AG04449 (cell line): ENCODE measurements at regions not wholly inside any gene's neighbourhood (a gene's known extent, or its start where the extent isn't known, plus 50 kb on each side); places are given as distances from the start of the nearest gene placed in this dataset.
A peak's percentile ranks its signal among the peaks of the same experiment; 100 is the strongest.

Experiments used
- CTCF ChIA-PET: fragments of 350-600 bp; formaldehyde crosslinking; extraction: SDS; loops from one replicate; lab custom pipeline; 2021; ENCODE audit warnings: antibody characterized with exemption; lab: Yijun Ruan, JAX
- POLR2A ChIA-PET: fragments of 400-600, 350-600 bp; formaldehyde crosslinking; extraction: SDS; loops from one replicate; lab custom pipeline; 2020; ENCODE audit warnings: antibody characterized with exemption, inconsistent platforms; lab: Yijun Ruan, JAX
- DNase-seq: peaks from one replicate; pipeline ENCODE4 v3.0.0-alpha.2; 2010; ENCODE audit warnings: low read depth, low spot score
- H3K4me3 ChIP-seq: 2 replicates; pipeline ENCODE4 v1.5.1; 2011; ENCODE audit warnings: low read depth, mild to moderate bottlenecking, control low read depth, low read length
- CTCF ChIP-seq: IDR thresholded peaks from one replicate; pipeline ENCODE4 v1.5.1; 2011; ENCODE audit warnings: mild to moderate bottlenecking, moderate library complexity, low read length, control low read depth, inconsistent platforms; ENCODE audit not compliant: insufficient read depth; ENCODE audit errors: missing control alignments

GRCh38 chr5:18370531-18370930, 736.3 kb downstream of the TAF11L14 start:
- no peak for DNase-seq
- ChIA-PET POLR2A (no interaction called here), CTCF (no interaction called here)
- H3K4me3 ChIP-seq = no peak overlapping the region
- no peak for TF ChIP-seq CTCF

- CTCF ChIA-PET = no interaction called here
- no peak overlapping the region for H3K4me3 ChIP-seq
- no peak for DNase-seq
- TF ChIP-seq CTCF = no peak
- POLR2A ChIA-PET = no interaction called here
Measured at GRCh38 chr5:18375641-18376040, 741.4 kb downstream of the TAF11L14 start.

GRCh38 chr5:18378066-18378465, 743.8 kb downstream of the TAF11L14 start:
- ChIA-PET CTCF (no interaction called here), POLR2A (no interaction called here)
- DNase-seq = no peak
- H3K4me3 ChIP-seq = no peak overlapping the region
- no peak for TF ChIP-seq CTCF

GRCh38 chr5:18379189-18379588, 744.9 kb downstream of the TAF11L14 start:
- no peak for DNase-seq
- H3K4me3 ChIP-seq = no peak overlapping the region
- POLR2A ChIA-PET = no interaction called here
- CTCF ChIA-PET = no interaction called here
- TF ChIP-seq CTCF = no peak

GRCh38 chr5:18380729-18381362, 746.6 kb downstream of the TAF11L14 start:
- TF ChIP-seq CTCF = no peak
- ChIA-PET POLR2A (no interaction called here), CTCF (no interaction called here)
- no peak for DNase-seq
- no peak overlapping the region for H3K4me3 ChIP-seq

- CTCF ChIA-PET = interaction anchor here (0.6 kb wide), 1 partner anchor 1215 kb away, joined by 3 read pairs; no protein-coding TSS in a partner anchor
- DNase-seq = no peak
- no peak overlapping the region for H3K4me3 ChIP-seq
- POLR2A ChIA-PET = no interaction called here
- peak; percentile 56 for TF ChIP-seq CTCF
Measured at GRCh38 chr5:18393565-18394442, 759.5 kb downstream of the TAF11L14 start.
